ENCODE measurements at regions not wholly inside any gene's neighbourhood (a gene's known extent, or its start where the extent isn't known, plus 50 kb on each side); places are given as distances from the start of the nearest gene placed in this dataset.
"Not testable (repeated sequence)": the region's sequence is repeated elsewhere in the genome, so short reads cannot be mapped to it uniquely, and the experiment has no call there.

DNA sequence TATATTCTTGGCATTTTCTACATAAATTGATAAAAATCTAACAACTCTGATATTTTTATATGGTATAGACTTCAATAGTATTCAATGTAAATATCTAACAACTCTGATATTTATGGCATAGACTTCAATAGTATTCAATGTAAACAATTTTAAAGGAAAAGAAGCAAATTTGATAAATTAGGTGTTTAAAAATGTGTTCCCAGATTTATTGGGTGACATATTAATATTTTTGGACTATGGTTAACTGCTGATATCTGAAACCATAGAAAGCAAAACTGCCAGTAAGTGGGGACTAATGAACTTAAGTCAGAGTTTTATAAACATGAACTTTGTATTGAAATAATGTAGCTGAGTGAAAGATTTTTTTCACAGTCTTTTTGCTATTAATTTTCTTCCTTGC is 1576.0 kb upstream of the DDX18 start:
- no peak overlapping the region for H3K4me3 ChIP-seq (replicated peaks; ENCODE audit: low read depth, low read length)
- TF ChIP-seq, protein P1, sequence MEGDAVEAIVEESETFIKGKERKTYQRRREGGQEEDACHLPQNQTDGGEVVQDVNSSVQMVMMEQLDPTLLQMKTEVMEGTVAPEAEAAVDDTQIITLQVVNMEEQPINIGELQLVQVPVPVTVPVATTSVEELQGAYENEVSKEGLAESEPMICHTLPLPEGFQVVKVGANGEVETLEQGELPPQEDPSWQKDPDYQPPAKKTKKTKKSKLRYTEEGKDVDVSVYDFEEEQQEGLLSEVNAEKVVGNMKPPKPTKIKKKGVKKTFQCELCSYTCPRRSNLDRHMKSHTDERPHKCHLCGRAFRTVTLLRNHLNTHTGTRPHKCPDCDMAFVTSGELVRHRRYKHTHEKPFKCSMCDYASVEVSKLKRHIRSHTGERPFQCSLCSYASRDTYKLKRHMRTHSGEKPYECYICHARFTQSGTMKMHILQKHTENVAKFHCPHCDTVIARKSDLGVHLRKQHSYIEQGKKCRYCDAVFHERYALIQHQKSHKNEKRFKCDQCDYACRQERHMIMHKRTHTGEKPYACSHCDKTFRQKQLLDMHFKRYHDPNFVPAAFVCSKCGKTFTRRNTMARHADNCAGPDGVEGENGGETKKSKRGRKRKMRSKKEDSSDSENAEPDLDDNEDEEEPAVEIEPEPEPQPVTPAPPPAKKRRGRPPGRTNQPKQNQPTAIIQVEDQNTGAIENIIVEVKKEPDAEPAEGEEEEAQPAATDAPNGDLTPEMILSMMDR (IDR thresholded peaks at IDR 0.05; ENCODE audit: low read depth, low read length, missing control alignments) = no peak
- no peak for DNase-seq (ENCODE audit: extremely low read depth, low read depth)

DNA sequence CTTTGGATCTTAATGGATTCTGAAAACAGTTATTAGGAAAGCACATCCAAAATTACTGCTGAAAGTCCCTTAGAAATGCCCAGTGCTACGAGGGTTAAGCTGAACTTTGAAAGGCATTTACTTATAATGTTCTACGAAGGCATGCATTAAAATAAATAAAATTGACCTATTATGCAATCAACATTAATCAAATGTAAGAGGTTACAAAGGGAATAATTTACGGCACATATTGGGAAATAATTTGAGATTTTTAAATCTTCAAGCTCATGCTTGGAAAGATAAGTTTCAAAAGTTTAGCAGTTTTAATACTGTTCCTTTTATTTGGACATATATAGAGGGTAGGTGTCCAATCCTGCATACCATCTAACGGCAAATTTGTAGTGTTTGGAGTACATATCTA is 1564.1 kb upstream of the DDX18 start:
- TF ChIP-seq, protein P1 (IDR thresholded peaks at IDR 0.05; ENCODE audit: low read depth, low read length, missing control alignments) = no peak
- no peak overlapping the region for H3K4me3 ChIP-seq (replicated peaks; ENCODE audit: low read depth, low read length)
- DNase-seq (ENCODE audit: extremely low read depth, low read depth) = no peak

DNA sequence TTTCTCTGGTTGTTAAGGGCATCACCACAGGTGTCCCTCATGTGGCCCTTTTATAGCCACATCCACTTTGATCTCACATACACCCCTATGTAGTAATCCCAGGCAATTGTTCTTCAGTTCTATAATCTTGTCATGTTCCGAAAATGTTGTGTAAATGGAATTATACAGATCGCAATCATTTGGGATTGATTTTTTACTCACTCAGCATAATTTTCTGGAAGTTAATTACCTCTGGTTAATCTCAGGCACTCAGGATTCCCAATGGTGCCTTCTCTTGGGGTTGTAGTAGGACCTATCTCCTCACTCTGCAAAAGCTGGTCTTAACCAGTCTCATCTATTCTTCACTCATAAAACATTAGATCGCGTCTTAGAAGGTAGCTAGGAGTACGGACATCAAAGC is 1549.6 kb upstream of the DDX18 start:
- TF ChIP-seq, protein P1 (IDR thresholded peaks at IDR 0.05; ENCODE audit: low read depth, low read length, missing control alignments) = no peak
- no peak overlapping the region for H3K4me3 ChIP-seq (replicated peaks; ENCODE audit: low read depth, low read length)
- DNase-seq (ENCODE audit: extremely low read depth, low read depth) = no peak

DNA sequence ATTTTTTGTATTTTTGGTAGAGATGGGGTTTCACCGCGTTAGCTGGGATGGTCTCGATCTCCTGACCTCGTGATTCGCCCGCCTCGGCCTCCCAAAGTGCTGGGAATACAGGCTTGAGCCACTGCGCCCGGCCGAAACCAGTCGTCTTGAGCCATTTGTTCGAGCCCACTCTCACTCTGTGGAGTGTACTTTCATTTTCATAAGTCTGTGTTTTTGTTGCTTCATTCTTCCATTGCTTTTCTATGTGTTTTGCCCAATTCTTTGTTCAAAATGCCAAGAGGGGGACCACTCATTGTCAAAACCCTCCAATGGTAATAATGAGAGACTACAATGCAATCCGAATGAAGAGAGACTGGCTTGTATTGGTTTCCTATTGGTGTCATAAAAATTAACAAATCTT is 1545.5 kb upstream of the DDX18 start:
- TF ChIP-seq, protein P1 (IDR thresholded peaks at IDR 0.05; ENCODE audit: low read depth, low read length, missing control alignments) = no peak
- no peak for DNase-seq (ENCODE audit: extremely low read depth, low read depth)
- no peak overlapping the region for H3K4me3 ChIP-seq (replicated peaks; ENCODE audit: low read depth, low read length)

DNA sequence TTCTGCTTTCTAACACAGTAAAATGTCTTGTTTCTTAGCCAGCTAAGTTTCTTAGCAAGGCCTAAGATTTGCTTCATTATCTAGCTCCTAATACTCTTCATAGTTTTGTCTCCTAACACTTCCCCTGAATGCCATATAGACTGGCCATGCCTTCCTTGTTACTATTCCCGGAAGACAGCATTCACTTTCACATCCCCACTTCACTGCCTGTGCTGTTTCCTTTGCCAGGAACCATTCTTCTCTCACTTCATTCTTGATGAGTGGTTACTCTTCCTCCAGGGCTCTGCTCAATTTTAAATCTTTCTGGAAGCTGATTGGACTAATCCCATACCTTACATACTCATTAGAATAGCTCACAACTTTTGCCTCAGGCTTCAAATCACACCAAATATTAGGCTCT is 1510.2 kb upstream of the DDX18 start:
- DNase-seq (ENCODE audit: extremely low read depth, low read depth) = no peak
- TF ChIP-seq, protein P1 (IDR thresholded peaks at IDR 0.05; ENCODE audit: low read depth, low read length, missing control alignments) = no peak
- H3K4me3 ChIP-seq (replicated peaks; ENCODE audit: low read depth, low read length) = no peak overlapping the region

DNA sequence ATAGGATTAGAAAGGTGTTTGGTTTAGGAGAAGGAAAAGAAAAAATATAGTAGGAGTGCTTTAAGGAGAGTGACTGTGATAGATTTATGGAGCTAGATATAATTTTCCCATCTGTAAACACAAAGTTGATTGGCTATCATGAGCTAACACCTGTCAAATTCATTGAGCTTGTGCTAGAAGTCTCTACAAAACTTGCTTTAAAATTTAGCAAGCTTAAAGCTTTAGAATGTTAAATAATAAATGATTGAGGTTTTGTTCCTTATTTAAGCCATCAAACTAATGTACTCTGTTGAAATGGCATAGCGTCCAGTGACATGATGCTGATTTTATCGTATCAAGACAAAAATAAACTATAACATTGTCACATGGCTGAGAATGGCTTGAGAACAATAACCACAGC is 1497.4 kb upstream of the DDX18 start:
- TF ChIP-seq, protein P1 (IDR thresholded peaks at IDR 0.05; ENCODE audit: low read depth, low read length, missing control alignments) = no peak
- DNase-seq (ENCODE audit: extremely low read depth, low read depth) = no peak
- H3K4me3 ChIP-seq (replicated peaks; ENCODE audit: low read depth, low read length) = no peak overlapping the region

DNA sequence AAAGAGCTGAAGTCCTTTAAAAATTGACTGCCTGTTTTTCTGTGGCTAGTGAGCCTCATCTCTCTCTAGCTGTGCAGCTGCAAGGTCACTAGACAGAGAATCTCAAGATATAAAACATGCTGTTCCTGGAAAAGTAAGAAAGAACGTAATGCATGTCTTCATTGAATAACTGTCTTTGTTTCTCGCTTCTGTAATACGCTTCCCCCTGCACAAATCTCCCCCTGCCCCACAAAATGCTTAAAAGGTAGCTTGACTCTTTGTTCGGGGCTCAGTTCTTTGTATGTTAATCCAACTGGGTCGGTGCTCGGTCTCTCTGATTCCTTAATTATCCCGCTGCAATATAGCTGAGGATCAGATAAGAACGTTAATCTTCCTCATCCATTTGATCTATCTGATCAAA is 1495.9 kb upstream of the DDX18 start:
- not testable (repeated sequence) for DNase-seq (ENCODE audit: extremely low read depth, low read depth); H3K4me3 ChIP-seq (replicated peaks; ENCODE audit: low read depth, low read length)

Data from HFF-Myc (cell line).